ENCODE measurements at regions not wholly inside any gene's neighbourhood (a gene's known extent, or its start where the extent isn't known, plus 50 kb on each side); places are given as distances from the start of the nearest gene placed in this dataset.
"Not testable (repeated sequence)": the region's sequence is repeated elsewhere in the genome, so short reads cannot be mapped to it uniquely, and the experiment has no call there.

DNA sequence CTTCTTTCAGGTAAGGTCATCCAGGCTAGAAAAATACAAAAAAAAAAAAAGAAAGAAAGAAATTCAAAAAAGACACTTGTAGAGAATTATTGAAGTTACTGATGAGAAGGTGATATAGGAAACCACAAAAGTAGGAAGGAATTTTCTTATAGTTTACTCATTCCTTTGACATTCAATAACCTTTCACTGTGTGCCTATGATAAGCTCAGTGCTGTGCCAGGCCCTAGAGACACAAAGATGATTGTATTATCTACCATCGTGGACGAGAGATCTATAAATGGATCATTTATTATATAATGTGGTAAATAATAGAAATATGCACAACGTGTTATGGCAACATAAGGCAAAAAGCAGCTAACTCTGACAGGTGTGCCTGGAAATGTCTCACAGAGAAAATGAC, 109.6 kb upstream of the NGF start:
- no peaks in the 10 kb centered on the region for H3K27me3 ChIP-seq (ENCODE audit: low read depth)
- DNase-seq (no peak), ATAC-seq (no peak)
- no peak overlapping the region for H3K27ac ChIP-seq
- H3K36me3 ChIP-seq: no peaks in the 10 kb centered on the region
- no peak overlapping the region for H3K4me3 ChIP-seq
- intact Hi-C loops (cut with DNase I): no loop called here
- no peaks in the 10 kb centered on the region for H3K4me1 ChIP-seq
- no peak for TF ChIP-seq CTCF (IDR thresholded peaks at IDR 0.05)
- no peaks in the 10 kb centered on the region for H3K9me3 ChIP-seq

DNA sequence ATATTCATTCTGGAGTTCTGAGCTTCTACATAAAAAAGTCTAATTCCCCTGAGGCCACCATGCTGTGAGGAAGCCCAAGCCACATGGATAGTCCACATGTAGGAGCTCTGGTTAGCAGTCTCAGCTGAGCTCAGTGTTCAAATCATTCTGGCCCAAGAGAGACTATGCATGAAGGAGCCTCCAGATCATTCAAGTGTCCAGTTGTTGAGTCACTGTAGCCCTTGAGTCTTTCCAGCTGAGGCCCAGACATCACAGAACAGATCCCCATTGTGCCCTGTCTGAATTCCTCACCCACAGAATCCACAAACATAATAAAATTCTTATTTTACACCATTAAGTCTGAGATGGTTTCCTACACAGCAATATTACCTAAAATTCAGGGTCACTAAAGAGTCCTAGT, 107.0 kb upstream of the NGF start:
- Histone ChIP-seq H3K27ac (no peak overlapping the region), H3K36me3 (no peaks in the 10 kb centered on the region), H3K27me3 (ENCODE audit: low read depth) (no peaks in the 10 kb centered on the region), H3K4me1 (no peaks in the 10 kb centered on the region), H3K4me3 (no peak overlapping the region), H3K9me3 (no peaks in the 10 kb centered on the region)
- DNase-seq: no peak
- no peak for TF ChIP-seq CTCF (IDR thresholded peaks at IDR 0.05)
- intact Hi-C loops (cut with DNase I): no loop called here
- no peak for ATAC-seq

DNA sequence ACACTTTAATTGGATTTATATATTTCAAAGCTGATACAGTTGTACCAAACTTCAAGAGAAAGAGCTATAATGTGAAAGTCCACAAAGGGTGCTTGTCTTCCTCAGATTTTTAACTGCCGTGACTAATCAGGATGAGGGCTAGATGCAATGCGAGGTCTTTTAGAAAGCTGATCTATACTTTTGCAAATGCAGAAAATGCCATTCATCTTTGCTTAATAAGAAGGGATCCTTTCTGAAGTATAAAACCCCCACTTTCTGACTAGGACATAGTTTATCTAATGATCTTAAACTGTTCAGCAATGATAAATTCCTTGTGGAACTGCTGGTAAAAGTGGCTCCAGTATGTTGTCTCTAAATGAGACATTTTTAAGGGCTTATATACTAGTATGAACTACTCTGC, 102.7 kb upstream of the NGF start:
- no peak for ATAC-seq
- TF ChIP-seq CTCF (IDR thresholded peaks at IDR 0.05): no peak
- no peaks in the 10 kb centered on the region for H3K9me3 ChIP-seq
- H3K4me1 ChIP-seq: no peaks in the 10 kb centered on the region
- intact Hi-C loops (cut with DNase I): no loop called here
- DNase-seq: no peak
- H3K4me3 ChIP-seq: no peak overlapping the region
- no peaks in the 10 kb centered on the region for H3K27me3 ChIP-seq (ENCODE audit: low read depth)
- H3K36me3 ChIP-seq: no peaks in the 10 kb centered on the region
- no peak overlapping the region for H3K27ac ChIP-seq

- H3K27me3 ChIP-seq (ENCODE audit: low read depth); DNase-seq; H3K4me3 ChIP-seq; H3K36me3 ChIP-seq; ATAC-seq; H3K27ac ChIP-seq; intact Hi-C loops (cut with DNase I); H3K9me3 ChIP-seq; H3K4me1 ChIP-seq: not testable (repeated sequence)
These were observed 101.5 kb upstream of the NGF start for GRCh38 chr1:115439520-115439919.

- H3K9me3 ChIP-seq: no peaks in the 10 kb centered on the region
- TF ChIP-seq CTCF (IDR thresholded peaks at IDR 0.05): no peak
- H3K27me3 ChIP-seq (ENCODE audit: low read depth): no peaks in the 10 kb centered on the region
- H3K4me3 ChIP-seq: no peak overlapping the region
- H3K27ac ChIP-seq: no peak overlapping the region
- H3K4me1 ChIP-seq: no peaks in the 10 kb centered on the region
- H3K36me3 ChIP-seq: no peaks in the 10 kb centered on the region
- ATAC-seq (no peak), DNase-seq (no peak)
- intact Hi-C loops (cut with DNase I): no loop called here
These were observed 99.1 kb upstream of the NGF start for GRCh38 chr1:115437196-115437595.

GRCh38 chr1:115436596-115436995, 98.5 kb upstream of the NGF start:
- Histone ChIP-seq H3K4me1 (no peaks in the 10 kb centered on the region), H3K27ac (no peak overlapping the region), H3K9me3 (no peaks in the 10 kb centered on the region), H3K36me3 (no peaks in the 10 kb centered on the region), H3K4me3 (no peak overlapping the region), H3K27me3 (ENCODE audit: low read depth) (no peaks in the 10 kb centered on the region)
- TF ChIP-seq CTCF (IDR thresholded peaks at IDR 0.05): no peak
- ATAC-seq (no peak), DNase-seq (no peak)
- intact Hi-C loops (cut with DNase I): no loop called here
